Islet of Langerhans (tissue), 1 donor: ENCODE measurements at regions not wholly inside any gene's neighbourhood (a gene's known extent, or its start where the extent isn't known, plus 50 kb on each side); places are given as distances from the start of the nearest gene placed in this dataset.

Experiments used
- FAIRE-seq: peaks from one replicate; lab custom pipeline; 2011; peaks lifted over from hg19 to GRCh38; lab: Jason Lieb, UNC

DNA sequence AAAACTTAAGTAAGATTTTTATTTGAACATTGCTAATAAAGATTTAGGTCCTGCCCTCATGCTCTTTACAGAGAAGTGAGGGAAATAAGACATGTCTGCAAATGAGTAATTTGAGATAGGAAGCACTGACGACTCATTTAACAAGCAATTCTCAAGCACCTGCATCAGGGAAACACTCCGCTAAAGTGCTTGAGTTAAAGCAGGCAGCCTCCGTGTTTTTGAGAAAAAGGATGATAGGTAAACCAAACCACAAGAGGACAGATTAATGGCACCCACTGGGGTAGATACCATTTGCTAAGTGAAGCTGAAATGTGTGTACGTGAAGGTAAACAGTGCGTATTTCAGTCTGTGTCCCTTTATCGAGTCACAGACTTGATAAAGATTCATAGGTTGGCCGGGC lies 184.6 kb upstream of the CARD18 start:
- no peak for FAIRE-seq

DNA sequence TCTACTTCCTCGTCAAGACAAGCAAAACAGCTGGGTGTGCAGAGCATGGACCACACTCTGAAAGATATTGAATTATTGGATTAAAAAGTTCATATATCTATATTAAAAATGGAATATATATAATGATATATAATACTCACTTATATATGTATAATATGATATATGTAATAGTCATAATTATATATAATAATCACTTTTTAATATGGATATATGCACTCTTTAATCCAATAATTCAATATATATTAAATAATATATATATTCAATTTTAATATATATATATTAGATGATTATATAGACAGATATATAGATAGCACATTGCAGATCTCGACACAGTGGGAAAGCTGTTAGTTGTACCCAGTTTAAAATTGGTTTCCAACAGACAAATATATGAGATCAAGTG lies 182.1 kb upstream of the CARD18 start:
- FAIRE-seq, result no peak

DNA sequence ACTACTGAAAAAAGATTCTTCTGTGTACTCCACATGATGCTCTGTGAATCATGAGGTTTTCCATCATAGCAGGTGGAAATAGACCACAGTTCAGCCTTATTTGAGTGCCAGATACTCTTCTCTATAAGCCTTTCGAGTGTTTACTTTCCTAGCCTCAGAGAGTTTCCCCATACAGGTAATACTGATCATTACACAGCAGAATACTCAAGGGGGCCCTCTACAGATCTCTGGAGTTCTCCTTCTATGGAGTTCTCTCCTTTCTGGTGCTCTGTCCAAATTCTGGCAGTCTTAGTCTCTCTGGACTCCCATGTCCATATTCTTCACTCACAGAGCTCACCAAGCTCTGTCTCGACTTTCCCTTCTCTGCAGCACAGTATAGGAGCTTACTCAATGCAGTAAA lies 175.7 kb upstream of the CARD18 start:
- FAIRE-seq, result no peak

DNA sequence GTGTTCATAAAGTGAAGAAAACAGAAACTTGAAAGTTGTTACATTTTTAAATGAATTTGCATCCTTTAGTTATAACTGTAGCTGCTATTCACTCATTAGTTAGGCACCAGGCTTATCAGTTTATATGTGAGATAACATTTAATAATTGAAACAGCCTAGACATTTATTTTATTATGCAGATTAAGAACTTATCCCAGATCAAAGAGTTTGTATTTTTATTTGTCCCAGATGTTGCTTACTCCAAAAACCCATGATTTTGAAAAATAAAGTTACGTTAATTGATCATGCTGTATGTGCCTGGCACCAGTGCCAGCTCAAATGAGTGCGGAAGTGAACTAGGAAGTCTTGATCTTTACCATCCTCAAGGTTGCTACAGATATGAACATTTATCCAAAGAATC lies 172.7 kb upstream of the CARD18 start:
- FAIRE-seq, result no peak

DNA sequence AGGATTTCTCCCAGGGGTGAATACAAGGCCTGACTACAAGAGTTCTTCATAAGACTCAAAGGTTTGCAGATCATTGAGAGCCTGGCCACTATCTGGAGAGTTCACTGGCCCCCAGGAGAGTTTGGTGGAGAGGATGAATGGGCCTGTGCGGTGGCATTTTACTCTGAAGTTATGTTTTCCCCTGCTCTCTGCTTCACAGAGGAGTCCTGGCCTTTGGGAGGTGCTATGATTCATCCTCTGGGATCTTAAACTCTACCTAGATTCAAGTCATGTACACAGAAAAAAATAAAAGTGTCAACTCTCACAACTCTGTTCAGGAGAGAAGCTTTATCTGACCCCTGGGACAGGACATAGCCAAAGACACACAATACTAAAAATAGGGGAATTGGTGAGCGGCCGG lies 159.1 kb upstream of the CARD18 start:
- no peak for FAIRE-seq

DNA sequence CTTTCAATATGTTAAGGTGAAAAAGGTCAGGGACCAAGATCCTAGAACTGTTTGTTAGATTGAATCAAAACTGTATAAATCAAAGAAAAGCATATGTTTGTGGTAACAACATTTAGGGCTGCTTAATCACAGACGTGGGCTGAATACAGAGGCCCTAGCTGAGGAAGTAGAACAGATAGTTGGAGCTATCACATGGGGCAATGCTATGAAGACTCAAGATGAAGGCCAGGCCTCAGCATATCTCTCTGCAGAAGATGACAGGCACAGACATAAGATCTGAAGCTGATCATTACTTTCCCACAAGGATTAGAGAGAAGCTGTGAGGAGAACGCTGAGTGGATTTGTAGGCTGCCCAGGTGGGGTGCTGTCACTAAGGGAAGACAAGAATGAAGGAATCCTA lies 158.6 kb upstream of the CARD18 start:
- FAIRE-seq, result no peak

DNA sequence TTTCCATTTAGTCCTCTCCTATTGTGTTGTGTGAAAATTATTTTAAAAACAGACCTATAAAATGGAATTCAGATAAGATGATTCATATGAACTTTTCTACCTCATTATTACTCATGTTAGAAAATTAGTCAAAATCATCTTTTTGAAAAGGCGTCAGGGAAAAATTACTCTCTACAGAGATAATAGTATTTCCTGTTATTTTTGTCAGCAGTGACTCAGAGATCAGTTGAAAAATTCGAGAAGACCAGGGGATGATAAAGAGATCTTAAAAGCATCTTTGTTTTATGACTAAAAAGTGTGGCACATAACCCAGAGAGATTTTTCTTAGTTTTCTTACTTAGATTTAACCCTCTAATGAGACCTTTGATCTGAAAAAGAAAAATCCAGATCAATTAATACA lies 157.9 kb upstream of the CARD18 start:
- no peak for FAIRE-seq

DNA sequence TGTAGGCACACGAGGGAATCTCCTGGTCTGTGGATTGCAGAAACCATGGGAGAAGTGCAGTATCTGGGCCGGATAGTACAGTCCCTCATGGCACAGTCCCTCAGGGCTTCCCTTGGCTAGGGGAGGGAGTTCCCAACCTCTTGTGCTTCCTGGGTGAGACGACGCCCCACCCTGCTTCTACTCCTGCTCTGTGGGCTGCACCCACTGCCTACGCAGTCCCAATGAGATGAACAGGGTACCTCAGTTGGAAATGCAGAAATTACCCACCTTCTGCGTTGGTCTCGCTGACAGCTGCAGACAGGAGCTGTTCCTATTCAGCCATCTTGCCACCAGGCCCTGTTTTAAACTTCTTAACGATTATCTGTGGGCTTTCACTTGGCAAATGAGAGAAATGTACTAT lies 157.2 kb upstream of the CARD18 start:
- FAIRE-seq, result no peak

DNA sequence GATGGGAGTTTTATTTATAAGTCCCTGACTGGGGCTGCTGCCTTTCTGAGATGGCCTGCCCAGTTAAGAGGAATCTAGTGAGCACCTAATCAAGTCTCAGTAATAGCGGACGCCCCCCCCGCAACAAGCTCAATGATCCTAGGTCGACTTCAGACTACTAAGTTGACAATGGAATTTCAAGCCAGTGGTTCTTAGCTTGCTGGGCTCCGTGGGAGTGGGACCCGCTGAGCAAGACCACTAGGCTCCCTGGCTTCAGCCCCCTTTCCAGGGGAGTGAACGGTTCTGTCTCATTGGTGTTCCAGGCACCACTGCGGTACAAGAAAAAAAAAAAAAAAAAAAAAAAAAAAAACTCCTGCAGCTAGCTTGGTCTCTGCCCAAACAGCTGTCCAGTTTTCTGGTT lies 156.8 kb upstream of the CARD18 start:
- no peak for FAIRE-seq

DNA sequence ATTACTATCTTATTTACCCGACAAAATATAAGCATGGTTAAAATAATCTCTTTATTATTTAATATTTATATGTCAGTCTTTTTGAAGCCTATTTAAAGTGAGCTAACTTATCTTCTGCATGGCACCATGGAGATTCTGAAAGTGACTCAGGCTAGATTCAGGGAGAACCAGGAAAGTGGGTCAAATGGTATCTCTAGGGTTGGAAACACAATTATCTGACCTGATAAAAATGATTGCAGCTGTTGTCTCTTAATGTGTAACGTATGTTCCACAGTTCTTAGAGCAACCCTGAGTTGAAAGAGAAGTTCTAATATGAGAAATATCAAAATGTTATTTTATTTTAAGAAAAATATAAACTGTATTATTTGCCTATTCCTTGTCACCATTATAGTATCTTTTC lies 143.1 kb upstream of the CARD18 start:
- FAIRE-seq, result no peak

DNA sequence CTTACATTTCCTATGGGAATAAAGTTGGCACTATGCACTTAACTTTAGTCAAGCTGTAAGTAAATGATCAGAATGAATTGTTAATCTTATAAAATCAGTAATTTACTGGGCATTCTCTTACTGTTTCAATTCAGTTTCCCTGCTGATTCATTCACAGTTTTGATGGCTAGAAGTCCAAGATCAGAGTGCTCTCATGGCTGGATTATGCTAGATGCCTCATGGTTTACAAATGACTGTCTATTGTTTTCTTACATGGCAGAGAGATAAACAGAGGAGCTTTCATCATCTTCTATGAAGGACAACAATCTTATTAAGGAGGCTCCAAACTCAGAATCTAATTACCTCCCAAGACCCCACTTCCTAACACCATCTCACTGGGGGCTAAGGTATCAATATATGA lies 135.1 kb upstream of the CARD18 start:
- FAIRE-seq, result no peak

DNA sequence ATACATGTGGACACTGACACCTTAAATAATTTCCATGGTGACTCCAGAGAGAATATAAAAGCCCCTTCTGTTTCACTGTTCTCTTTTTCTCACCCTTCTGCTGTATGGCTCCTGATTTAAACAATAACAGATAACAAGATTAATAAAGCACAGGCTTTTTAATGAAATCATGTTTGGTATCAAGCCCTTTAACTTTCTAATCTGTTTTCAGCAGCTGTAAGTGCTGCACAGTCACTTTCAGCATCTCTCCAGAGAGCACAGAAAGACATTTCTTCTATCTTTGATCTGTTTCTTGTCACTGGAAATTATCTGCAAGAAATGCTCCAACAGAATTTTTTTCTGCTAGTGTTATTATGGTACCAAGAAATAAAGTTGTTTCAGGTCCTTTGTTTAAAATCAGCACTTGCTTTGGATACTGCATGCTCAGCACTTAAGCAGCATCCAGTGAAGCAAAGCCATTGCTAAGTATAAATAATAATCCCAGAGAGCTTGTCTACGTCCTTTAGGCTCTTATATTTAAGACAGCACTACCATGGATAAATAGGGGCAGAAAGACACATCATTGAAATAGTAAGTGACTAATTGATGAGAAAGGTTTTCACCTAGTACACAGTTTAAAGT lies 134.2 kb upstream of the CARD18 start:
- FAIRE-seq, result no peak

DNA sequence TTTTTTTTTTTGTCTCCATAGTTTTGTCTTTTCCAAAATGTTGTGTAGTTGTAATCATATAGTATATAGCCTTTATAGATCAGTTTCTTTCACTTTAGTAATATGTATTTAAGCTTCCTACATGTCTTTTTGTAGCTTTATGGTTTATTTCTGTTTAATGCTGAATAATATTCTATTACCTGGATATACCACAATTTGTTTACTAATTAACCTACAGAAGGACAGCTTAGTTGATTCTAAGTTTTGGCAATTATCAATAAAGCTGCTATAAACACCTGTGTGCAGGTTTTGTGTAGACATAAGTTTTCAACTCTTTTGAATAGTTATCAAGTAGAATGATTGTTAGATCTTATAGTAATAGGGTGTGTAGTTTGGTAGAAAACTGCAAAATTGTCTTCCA lies 130.3 kb upstream of the CARD18 start:
- FAIRE-seq, result no peak

DNA sequence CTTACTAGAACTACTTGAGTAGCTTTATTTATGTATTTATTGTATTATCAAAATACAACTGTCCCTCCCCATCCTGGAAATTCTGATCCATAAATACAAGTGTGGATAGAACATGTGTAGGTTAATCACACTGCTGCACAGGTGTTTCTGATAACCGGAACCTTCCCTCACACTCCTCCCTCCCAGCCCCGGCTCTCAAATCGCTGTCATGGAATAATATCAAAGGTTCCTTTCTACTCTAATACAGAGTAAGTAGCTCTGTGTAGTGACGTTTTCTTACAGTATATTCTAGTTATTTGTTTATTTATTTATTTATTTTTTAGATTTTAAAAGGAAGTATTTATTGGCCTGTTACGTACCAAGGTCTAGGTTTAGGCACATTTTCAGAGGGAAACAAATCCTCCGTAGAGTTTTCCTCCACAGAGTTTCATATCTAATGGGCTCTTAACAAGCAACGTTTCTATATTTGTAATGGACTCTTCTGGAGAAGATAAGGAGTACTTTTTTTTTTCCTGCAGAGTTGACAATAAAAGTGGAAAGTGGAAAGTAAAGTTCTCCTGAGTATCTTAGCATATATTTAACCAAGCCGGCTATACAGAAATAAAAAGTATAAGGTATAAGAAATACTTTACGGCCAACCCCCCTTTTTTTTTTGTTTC lies 129.0 kb upstream of the CARD18 start:
- no peak for FAIRE-seq

DNA sequence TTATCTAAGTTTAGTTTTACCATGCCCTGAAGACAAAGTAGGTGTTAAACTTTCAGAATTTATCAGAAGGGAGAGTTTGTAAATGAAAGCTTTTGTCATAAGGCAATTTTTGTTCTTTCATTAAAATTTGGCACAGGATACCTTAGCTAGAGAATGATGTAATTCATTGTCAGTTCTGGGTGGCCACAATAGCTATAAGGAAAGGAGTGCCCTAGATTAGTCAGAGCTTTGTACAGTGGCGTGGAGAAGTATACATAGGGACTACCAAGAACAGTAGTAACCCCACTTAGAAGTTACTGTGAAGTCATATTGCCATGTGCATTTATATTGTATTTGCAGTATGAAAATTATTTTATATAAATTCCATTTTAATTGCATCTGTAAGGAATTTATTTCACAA lies 126.3 kb upstream of the CARD18 start:
- FAIRE-seq, result no peak

DNA sequence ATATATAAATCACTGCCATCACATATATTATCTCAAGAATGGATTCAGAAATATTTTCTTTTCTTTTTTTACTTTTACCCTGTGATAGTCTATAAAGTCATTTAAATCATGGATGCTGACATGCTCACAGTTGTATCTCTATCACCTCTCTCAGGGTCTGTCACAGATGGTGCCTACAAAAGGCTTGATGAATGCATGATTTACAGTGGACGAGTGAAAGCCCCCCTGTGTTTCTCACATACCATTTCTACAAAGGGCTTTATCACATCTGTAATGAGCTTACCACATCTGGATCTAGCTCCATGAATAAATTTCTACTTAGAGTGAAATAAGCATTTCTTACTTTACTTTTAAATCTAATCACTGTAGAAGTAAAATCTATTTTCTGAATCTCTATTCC lies 121.4 kb upstream of the CARD18 start:
- FAIRE-seq, result no peak

DNA sequence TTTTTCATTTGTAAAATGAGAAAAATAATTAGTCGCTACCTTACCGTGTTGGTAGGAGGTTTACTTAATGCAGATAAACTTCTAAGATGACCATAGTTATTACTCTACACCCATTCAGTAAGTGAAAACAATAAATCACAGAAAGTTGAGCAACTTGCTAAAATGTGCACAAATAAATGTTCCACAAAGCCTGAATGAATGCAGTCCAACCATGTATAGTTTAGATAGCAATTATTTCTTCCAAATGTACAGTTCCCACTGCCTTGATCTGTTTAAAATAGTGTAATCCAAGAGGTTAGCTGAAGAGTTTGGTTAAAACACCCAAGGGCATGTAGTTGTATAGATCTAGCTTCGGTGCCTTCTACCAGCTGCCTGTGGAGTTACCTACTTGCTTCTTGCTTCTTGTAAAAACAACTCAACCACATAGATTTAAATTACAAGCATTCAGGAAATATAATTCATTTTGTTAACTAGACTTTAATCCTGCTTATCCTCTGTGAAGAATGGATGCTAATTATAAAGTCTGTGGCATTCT lies 106.3 kb upstream of the CARD18 start:
- no peak for FAIRE-seq

DNA sequence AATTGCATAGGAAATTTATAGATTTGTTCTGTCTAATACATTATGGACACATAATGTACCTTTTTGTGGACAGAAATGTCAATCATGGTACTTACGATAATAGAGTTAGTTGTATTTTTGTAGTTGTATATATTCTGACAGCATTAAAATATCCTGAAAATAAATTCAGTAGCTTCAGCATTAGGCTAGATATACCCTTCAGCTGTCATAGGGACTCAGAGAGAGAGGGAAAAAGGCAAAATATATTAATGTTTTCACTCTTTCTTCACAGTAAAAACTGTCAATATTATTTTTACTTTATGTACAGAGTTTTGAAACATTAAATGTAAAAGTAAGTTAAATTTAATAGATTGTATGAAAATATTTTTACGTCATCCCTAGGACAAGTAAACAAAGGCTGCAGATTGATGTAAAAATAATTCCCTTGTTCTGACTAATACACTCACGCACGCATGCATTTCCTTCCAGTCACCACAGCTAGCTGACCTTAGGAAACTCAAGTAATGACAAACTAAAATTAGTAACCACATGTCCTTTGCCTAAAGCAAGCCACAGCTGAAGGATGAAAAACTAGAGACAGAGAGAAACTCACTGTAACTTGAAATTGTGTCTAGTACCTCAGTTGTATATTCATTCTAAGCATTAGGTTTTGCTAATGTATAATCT lies 104.7 kb upstream of the CARD18 start:
- FAIRE-seq, result peak; percentile 99

DNA sequence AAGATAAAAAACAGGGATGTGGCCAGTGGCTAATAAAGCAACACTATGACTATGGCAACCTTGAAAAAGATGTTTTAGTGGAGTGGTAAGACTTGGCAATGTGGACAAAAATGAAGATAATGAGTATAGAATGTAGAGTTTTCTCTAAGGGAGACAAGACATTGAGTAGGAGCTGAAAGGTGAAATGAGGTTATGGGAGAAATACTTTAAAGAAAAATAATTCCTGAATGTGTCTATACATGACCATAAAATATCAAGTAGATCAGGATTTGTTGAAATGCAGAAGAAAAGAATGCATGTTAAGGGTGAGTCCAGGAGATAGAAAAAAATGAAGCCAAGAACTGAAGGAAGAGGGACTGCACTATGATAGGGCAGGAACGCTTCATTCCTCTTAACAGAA lies 101.6 kb upstream of the CARD18 start:
- FAIRE-seq, result no peak

DNA sequence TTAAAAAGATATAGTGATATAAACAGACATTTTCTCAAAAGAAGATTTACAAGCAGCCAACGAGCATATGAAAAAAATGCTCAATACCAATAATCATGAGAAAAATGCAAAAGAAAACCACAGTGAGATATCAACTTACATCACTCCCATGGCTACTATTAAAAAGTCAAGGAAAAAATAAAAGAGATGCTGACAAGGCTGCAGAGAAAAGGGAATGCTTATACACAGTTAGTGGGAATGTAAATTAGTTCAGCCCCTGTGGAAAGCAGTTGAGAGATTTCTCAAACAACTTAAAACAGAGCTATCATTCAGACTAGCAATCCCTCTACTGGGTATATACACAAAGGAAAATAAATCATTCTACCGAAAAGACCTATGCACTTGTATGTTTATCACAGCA lies 97.1 kb upstream of the CARD18 start:
- no peak for FAIRE-seq

DNA sequence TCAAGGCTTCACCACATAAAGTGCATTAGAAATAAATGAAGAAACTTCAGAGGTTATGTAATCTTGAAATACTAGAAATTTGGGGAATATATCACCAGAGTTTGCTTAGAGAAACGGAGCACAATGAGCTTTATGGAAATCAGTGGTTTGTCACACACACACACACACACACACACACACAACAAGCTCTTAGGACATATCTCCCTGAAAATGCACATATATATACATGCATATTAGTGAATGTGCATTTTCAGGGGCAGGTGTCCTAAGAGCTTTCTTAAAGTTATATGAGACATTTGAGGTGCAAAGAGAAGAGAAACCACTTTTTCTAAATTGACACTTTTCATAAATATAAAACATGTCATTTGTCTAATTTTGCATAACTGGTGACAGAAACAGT lies 93.7 kb upstream of the CARD18 start:
- FAIRE-seq, result no peak

DNA sequence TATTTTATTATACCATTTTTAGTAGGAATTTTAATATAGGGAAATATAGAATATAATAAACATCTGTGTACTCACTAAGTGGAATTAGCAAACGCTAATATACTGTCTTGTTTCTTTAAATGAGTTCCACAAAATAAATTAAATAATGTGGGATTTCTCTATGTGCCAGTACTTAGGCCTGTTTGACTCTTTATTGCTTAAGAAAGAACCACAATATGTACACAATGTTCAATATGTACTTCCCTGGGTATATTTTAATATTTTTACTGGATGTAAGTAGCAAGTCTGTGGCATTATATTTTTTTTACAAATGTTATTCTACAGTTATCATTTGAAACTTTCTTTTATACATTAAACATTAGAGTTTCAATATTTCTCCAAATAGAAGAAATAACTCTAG lies 92.5 kb upstream of the CARD18 start:
- FAIRE-seq, result no peak

DNA sequence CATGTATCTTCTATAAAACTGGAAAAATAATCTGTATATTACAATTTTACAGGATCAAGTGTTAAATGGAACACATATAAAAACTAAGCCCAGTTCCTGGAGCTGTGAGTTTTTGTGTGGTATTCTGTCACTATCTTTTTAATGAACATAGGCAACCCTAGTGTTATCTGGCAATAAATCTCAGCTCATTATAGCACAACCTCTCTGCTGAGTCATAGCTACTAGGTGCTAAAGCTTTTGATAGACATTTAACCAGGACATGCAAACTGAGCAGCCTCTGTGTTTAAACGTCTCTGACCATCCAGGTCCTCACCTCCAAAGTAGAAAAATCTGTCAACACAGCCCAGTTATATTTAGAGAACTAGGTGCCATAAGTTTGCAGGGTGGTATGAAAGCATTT lies 91.0 kb upstream of the CARD18 start:
- no peak for FAIRE-seq

DNA sequence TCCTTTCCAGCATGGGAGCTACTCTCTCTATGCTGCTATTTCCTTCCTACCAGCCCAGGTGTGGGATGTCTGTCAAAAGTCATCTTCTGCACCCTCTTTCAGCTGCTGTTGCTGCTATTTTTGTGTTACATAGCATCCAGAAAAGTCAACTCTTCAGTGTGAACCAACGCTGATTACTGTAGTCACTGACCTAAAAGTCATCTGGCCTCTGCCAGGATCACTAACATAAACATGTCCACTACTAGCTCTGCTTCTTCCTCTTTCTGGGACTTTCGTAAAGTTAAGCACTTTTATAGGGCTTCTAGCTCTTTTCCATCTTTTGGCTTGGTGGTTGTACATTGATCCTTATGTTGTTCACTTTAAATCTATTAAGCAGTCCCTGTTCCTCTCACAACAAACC lies 90.2 kb upstream of the CARD18 start:
- FAIRE-seq, result no peak
